ENCODE measurements at regions not wholly inside any gene's neighbourhood (a gene's known extent, or its start where the extent isn't known, plus 50 kb on each side); places are given as distances from the start of the nearest gene placed in this dataset.

DNA sequence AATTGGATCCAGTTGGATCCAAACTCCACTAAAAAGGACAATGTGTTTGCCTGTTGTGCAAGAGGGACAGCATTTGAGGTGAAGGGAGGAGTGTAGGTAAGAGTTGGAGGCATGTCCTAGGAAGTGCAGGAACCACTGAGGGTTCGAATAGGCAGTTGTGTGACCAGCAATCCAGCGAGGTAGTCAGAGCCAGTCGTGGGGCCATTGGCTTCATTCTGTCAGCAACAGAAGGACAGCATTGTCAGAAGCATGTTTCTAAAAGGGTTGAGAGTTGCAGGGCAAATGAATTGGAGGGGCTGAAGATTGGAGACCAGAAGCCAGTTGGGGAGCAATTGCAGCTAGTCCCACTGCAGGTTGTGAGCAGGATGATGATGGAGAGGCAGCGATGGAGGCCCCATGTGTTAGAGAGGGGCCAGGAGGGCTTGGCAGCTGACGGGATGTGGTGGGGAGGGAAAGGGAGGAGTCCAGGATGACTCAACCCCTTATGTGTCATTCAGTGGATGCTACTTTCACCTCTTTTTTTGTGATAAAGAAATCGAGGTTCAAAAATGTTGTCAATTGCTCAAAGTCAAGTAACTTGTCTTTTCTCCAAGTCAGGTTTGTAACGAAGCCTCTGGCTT, 96.7 kb upstream of the SIX3 start:
- TF ChIP-seq GATA3 (IDR thresholded peaks at IDR 0.05; ENCODE audit: low read depth, low read length) (no peak), GATA2 (IDR thresholded peaks at IDR 0.05; ENCODE audit: low read depth, low read length) (no peak)

DNA sequence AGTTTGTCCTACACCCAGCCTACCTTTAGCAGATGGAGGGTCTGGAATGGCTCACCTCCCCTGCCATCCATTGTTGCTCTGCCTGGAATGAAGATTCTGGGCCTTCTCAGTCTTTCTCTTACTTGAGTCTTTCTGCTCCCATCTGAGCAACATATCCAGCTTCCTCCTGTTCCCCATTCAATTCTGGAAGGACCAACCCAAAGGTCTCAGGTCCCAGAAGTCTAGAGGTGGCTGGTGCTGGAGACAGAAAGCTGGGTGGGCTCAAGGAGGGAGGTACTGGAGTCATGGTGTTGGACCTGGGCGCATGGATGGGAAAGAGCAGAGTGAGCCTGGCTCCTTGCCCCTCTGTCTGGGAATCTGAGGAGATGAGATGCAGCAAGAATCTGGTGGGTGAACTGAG, 93.5 kb upstream of the SIX3 start:
- TF ChIP-seq GATA3 (IDR thresholded peaks at IDR 0.05; ENCODE audit: low read depth, low read length), result no peak
- no peak for TF ChIP-seq GATA2 (IDR thresholded peaks at IDR 0.05; ENCODE audit: low read depth, low read length)

DNA sequence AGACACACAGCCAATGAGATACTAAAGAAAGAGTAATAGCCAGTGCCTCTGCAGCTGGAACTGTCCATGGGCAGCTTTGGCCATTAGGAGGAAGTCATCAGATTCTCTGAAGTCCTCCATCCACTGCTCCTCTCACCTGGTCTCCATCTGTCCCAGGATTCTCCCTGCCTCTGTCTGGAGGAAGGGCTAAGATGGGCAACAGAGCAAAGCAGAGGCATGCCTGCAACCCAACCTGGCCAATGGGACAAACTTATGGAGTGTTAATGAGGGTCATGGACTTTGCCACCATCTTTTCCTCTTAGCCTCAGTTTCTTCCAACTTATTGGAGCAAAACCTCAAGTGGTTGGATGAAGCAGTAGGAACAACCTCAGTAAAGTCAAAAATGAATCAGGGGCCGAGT, 91.5 kb upstream of the SIX3 start:
- TF ChIP-seq GATA2 (IDR thresholded peaks at IDR 0.05; ENCODE audit: low read depth, low read length) (no peak), GATA3 (IDR thresholded peaks at IDR 0.05; ENCODE audit: low read depth, low read length) (no peak)

DNA sequence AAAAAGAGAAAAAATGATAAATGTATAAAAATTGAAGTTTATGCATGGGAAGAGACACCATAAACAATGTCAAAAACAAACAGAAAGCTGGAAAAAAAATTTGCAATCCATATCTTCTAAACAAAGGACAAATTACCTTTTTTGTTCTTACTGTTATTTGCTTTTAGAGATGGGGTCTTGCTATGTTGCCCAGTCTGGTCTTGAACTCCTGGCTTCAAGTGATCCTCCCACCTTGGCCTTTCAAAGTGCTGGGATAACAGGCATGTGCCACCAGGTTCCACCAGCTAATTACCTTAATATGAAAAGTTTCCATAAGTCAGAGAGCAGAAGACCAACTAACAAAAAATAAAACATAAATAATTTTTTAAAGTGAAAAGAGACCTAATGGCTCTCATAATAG, 90.0 kb upstream of the SIX3 start:
- TF ChIP-seq GATA2 (IDR thresholded peaks at IDR 0.05; ENCODE audit: low read depth, low read length) (no peak), GATA3 (IDR thresholded peaks at IDR 0.05; ENCODE audit: low read depth, low read length) (no peak)

DNA sequence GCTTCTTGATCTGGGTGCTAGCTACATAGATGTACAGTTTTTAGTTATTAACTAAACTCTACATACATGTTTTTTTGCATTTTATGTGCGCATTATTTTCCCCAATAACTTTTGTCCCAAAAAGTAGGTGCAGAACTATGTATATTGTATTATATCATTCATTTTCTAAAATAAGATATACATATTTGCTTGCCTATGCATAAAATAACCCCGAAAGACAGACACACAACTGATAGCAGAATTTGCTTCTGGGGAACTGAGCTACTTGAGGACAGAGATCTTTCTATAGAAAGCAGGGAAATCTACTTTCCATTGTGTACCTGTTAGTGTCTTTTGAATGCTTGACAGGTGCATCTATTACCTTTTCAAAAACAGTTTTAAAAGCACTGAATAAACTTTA, 88.9 kb upstream of the SIX3 start:
- TF ChIP-seq GATA2 (IDR thresholded peaks at IDR 0.05; ENCODE audit: low read depth, low read length) (no peak), GATA3 (IDR thresholded peaks at IDR 0.05; ENCODE audit: low read depth, low read length) (no peak)

DNA sequence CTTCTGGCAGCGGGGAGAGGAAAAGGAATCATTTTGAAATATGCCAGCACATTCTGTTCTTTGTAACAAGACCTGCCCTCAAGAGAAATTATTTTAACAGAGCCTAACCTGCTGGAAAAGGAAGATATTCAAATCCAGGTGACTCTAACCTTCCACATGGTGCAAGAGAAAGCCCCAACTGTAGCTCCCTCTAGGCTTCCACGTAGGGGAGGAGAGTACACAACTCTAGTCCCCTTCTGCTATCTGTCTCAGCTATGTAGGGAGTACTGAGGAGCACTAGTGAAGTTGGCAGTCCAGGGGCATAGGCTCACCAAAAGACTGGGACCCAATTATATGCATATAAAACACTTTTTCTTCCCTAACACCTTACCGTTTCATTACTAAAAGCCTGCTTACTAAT, 82.2 kb upstream of the SIX3 start:
- TF ChIP-seq GATA3 (IDR thresholded peaks at IDR 0.05; ENCODE audit: low read depth, low read length) (no peak), GATA2 (IDR thresholded peaks at IDR 0.05; ENCODE audit: low read depth, low read length) (no peak)

DNA sequence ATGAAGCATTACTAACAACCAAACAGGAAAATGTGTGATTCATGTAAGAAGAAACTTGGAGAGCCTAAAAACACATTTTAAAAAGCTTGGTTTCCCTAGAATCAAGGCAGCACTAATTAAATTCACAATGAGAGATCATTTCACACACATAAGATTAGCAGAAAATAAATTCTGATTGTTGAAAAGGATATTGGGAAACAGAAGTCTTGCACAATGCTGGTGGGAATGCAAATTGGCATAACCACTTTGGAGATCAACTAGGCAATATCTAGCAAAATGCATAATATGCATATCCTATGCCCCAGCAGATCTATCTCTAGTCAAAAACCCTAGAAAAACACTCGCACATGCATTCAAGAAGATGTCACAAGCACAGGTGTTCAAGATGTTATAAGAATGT, 75.3 kb upstream of the SIX3 start:
- no peak for TF ChIP-seq GATA2 (IDR thresholded peaks at IDR 0.05; ENCODE audit: low read depth, low read length)
- no peak for TF ChIP-seq GATA3 (IDR thresholded peaks at IDR 0.05; ENCODE audit: low read depth, low read length)

DNA sequence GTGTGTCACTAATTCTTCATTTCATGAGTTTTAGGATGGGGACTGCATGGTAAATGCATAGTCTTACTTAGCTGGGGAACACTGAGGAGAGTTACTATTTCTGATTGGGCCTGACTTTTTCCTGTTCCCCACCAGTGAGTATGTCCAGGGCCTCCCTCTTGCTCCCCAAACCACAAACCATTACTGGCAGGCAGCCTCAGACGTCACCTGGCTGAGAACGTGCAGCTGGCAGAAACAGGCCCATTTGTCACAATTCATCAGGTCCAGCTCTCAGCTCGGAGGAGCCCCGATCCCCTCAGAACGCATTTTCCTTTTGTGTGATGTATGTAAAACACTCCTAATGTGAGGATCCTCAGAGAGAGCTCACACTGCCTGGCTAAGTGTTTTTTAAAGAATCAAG, 71.7 kb upstream of the SIX3 start:
- TF ChIP-seq GATA3 (IDR thresholded peaks at IDR 0.05; ENCODE audit: low read depth, low read length) (no peak), GATA2 (IDR thresholded peaks at IDR 0.05; ENCODE audit: low read depth, low read length) (no peak)

DNA sequence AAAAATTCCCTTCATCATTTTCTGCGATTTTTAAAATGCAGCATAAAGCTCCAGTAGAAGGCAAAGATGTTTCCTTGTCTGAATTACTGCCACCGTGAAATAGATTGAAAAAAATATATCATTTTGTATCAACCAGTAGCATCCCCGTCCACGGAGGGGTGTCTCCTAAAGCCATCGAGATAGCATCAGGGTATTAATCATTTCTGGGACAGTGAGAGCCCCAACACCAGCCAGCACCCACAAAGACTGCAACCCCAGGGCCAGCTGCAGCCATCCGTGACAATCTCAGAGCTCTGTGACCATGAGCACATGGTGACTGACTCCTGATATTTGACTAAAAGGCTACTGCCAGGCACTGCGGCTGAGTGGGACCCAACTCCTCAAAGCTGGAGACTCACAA, 64.1 kb upstream of the SIX3 start:
- TF ChIP-seq GATA2 (IDR thresholded peaks at IDR 0.05; ENCODE audit: low read depth, low read length), result peak; percentile 91
- TF ChIP-seq GATA3 (IDR thresholded peaks at IDR 0.05; ENCODE audit: low read depth, low read length), result 0 out of 2 replicates have a peak, but pooled peaks have one; percentile 37

DNA sequence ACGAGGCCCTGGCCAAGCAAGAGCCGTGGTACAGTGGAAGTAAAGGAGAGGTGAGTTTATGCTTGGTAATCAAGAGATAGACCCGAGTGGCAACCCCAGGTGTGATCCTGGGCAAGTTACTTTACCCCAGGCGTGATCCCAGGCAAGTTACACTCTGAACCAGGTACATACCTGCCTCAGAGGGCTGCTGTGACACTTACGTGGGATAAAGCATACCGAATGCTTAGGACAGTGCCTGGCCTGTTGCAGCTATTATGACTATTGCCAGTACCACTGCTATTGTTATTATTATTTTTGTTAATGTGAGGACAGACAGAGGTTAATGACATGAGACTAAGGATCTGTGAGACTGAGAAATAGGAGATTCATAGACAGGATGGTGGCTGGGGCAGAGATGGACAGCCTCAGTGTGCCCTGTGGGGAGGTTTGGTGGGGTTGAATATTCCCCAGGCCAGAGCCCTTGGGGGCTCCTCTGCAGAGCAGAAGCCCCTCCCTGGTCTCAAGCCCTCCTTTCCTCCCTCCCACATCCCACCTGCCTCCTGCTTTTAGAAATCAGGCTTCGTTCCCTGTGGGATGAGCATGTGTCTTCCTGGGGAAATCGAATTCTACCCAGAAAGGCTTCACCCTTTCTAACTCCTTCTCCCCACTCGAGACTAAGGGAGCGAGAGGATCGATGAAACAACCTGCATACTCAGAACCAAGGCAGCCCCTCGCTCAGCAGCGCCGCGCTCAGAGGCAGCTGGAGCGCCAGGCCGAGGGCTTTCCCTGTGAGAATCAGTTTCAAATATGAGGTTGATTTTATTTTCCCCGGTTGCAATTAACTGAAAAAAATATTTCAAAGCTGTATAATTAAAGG, 62.0 kb upstream of the SIX3 start:
- TF ChIP-seq GATA2 (IDR thresholded peaks at IDR 0.05; ENCODE audit: low read depth, low read length) (no peak), GATA3 (IDR thresholded peaks at IDR 0.05; ENCODE audit: low read depth, low read length) (no peak)

DNA sequence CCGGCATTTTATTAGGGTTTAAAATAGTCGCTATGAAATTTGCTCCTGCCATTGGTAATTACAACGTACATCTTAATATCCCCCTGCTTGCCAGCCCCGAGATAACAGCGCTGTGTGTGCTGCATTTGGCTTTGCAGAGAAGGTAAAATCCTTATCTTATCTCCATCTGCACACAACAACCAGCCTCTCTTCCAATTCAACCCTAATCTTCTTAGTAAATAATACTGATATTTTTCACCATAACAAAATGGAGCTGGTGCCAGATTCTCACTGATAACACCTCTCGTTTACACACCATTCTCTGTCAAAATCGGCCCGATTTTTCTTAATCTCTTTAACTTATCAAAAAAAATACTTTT, 61.4 kb upstream of the SIX3 start:
- TF ChIP-seq GATA2 (IDR thresholded peaks at IDR 0.05; ENCODE audit: low read depth, low read length) (peak; percentile 99), GATA3 (IDR thresholded peaks at IDR 0.05; ENCODE audit: low read depth, low read length) (peak; percentile 99)

DNA sequence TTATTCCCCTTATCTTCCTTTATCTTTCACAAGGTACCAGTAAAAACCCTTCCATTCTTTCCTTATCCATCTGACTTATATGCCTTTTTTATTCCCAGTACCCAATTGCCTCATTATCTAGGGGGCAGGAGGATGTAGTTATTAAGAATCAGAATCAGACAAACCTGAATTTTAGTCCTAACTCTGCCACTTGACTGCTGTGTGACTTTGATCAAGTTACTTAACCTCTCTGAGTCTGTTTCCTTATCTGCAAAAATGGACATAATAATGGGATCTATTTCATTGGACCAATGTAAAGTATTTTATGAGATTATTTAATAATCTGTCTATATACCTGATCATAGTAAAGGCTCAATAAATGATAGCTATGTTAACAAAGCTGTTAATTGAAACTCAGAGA, 59.6 kb upstream of the SIX3 start:
- no peak for TF ChIP-seq GATA2 (IDR thresholded peaks at IDR 0.05; ENCODE audit: low read depth, low read length)
- no peak for TF ChIP-seq GATA3 (IDR thresholded peaks at IDR 0.05; ENCODE audit: low read depth, low read length)

DNA sequence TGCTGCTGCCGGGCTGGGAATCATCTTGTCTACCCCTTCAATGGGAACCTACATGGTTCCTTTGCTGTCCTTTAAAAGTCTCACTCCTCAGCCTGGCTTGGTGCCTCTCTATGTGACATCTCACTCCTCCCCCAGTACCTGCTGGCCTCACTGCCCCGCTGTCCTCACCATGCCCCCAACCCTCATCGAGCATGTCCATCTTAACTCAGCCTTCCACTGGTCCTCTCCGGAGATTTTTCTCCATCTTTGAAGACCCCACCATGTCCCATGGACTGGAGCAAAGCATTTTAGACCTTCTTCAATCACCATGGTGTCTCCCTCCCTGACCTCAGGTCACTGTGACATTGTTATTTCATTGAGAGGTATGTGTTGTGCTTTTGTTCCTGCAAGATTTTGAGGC, 58.1 kb upstream of the SIX3 start:
- no peak for TF ChIP-seq GATA3 (IDR thresholded peaks at IDR 0.05; ENCODE audit: low read depth, low read length)
- TF ChIP-seq GATA2 (IDR thresholded peaks at IDR 0.05; ENCODE audit: low read depth, low read length), result no peak

DNA sequence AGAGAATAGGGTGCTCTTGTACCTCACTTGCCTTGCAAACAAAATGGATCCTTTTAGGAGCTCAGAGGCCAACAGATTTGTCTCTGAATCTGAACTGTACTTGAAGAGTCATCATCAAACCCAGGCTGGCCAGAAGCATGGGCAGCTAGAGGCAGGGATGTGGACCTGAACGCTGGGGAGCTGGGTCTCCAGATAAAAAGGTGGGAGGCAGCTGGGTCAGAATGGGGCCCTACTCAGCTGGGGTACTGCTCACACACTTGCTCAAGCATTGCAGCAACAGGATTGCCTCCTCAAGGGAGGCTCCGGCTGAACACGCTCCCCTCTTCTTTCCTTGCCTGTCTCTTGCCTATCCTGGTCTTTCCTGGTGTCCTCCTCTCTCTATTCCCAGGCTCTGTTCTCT, 57.3 kb upstream of the SIX3 start:
- TF ChIP-seq GATA3 (IDR thresholded peaks at IDR 0.05; ENCODE audit: low read depth, low read length), result no peak
- TF ChIP-seq GATA2 (IDR thresholded peaks at IDR 0.05; ENCODE audit: low read depth, low read length), result no peak

DNA sequence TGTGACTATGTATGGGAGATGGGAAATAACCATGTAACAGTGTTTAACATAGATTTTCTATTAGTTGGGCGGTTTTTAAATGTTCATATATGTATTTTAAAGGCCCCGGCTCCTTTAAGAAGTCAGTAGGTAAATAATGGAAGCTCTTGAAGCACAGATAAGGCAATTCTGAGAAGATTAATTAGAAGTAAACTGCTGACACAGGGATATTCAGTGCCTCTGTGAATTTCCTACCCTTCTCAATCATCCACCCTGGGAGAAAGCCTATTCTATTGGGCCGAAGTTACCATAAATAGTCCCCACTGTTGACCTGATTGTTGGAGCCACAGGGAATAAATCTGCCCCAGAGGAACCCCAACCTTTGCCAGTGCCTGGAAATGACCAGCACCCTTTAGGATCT, 56.8 kb upstream of the SIX3 start:
- TF ChIP-seq GATA3 (IDR thresholded peaks at IDR 0.05; ENCODE audit: low read depth, low read length) (no peak), GATA2 (IDR thresholded peaks at IDR 0.05; ENCODE audit: low read depth, low read length) (no peak)
